HepG2 (cell line): ENCODE measurements at regions not wholly inside any gene's neighbourhood (a gene's known extent, or its start where the extent isn't known, plus 50 kb on each side); places are given as distances from the start of the nearest gene placed in this dataset.

Experiments used
- ATAC-seq: fragments of 200-7000 bp; cut with Tn5 transposase; 3 replicates; pipeline ENCODE4 v1.9.1; 2020; ENCODE audit warnings: mild to moderate bottlenecking, moderate library complexity
- BruUV-seq: library from RNA; stranded (reverse); fragments of 400-500 nt; replicated peaks from 2 replicates; lab custom pipeline; 2021; lab: Mats Ljungman, UMichigan
- CTCF ChIA-PET: fragments of 300-600 bp; formaldehyde crosslinking; extraction: SDS; loops from one replicate; lab custom pipeline; 2021; ENCODE audit warnings: low total read pairs, inconsistent platforms, low intra/inter-chr PET ratio; lab: Yijun Ruan, JAX
- POLR2A ChIA-PET: fragments of 350-600 bp; sonication (Branson Sonifier 250); formaldehyde crosslinking; loops from one replicate; lab custom pipeline; 2020; ENCODE audit warnings: antibody characterized with exemption, inconsistent platforms; lab: Yijun Ruan, JAX
- DNase-seq: peaks from one replicate; pipeline ENCODE4 v3.0.0-alpha.2; 2015; ENCODE audit warnings: low spot score
- FAIRE-seq: peaks from 3 replicates; lab custom pipeline; 2011; peaks lifted over from hg19 to GRCh38; lab: Jason Lieb, UNC
- H2AFZ ChIP-seq: one replicate; pipeline ENCODE4 v1.6.1; 2011; ENCODE audit warnings: low read length, inconsistent platforms
- H3K27ac ChIP-seq: fragments of 300-600 bp; 3 replicates; pipeline ENCODE4 v1.8.0; 2011; ENCODE audit warnings: mixed run types, mild to moderate bottlenecking, mixed read lengths, low read length, inconsistent platforms; ENCODE audit not compliant: insufficient read depth; ENCODE audit errors: extremely low read length
- H3K27me3 ChIP-seq, 2 experiments: fragments of 200-600 bp in 1 of 2; 2 replicates in 1 of 2; 3 replicates in 1 of 2; pipeline versions ENCODE4 v1.6.0 to v1.8.0; 2011; ENCODE audit warnings: low read length in 2 of 2, mild to moderate bottlenecking in 2 of 2, moderate library complexity in 2 of 2, inconsistent platforms in 1 of 2; ENCODE audit not compliant: insufficient read depth in 2 of 2, control insufficient read depth in 1 of 2
- H3K36me3 ChIP-seq, 2 experiments: fragments of 200-600 bp in 1 of 2; replicated peaks in 1 of 2; 2 replicates in 1 of 2; 3 replicates in 1 of 2; pipeline versions ENCODE4 v1.5.1 to v1.8.0; 2011; ENCODE audit warnings: low read length in 2 of 2, inconsistent platforms in 1 of 2; ENCODE audit not compliant: insufficient read depth in 2 of 2, control insufficient read depth in 1 of 2
- H3K4me1 ChIP-seq: 2 replicates; pipeline ENCODE4 v1.5.1; 2012; ENCODE audit warnings: low read length, inconsistent platforms; ENCODE audit not compliant: insufficient read depth
- H3K4me2 ChIP-seq: 2 replicates; pipeline ENCODE4 v1.6.0; 2011; ENCODE audit warnings: low read depth, low read length, inconsistent platforms
- H3K4me3 ChIP-seq, 3 experiments: fragments of 200-600 bp in 1 of 3; sonication (generic), shearing (Covaris generic) in 1 of 3; replicated peaks in 1 of 3; 2 replicates each; pipeline ENCODE4 v1.5.1; 2011 to 2016; ENCODE audit warnings: low read length in 3 of 3, inconsistent platforms in 2 of 3, low read depth in 2 of 3, mild to moderate bottlenecking in 2 of 3, control low read depth in 1 of 3, mixed read lengths in 1 of 3; ENCODE audit not compliant: insufficient read depth in 1 of 3
- H3K79me2 ChIP-seq: one replicate; pipeline ENCODE4 v1.6.1; 2011; ENCODE audit warnings: low read length, inconsistent platforms; ENCODE audit not compliant: insufficient read depth
- H3K9ac ChIP-seq: 2 replicates; pipeline ENCODE4 v1.6.0; 2011; ENCODE audit warnings: mild to moderate bottlenecking, low read depth, low read length, inconsistent platforms; ENCODE audit not compliant: insufficient read depth
- H3K9me3 ChIP-seq: 2 replicates; pipeline ENCODE4 v1.5.1; 2012; ENCODE audit warnings: mild to moderate bottlenecking, low read length
- H4K20me1 ChIP-seq: 2 replicates; pipeline ENCODE4 v1.6.0; 2011; ENCODE audit warnings: inconsistent platforms, mild to moderate bottlenecking, low read length, moderate library complexity; ENCODE audit not compliant: insufficient read depth
- ARID3A ChIP-seq: IDR thresholded peaks from 2 replicates; pipeline ENCODE4 v1.6.1; 2012; ENCODE audit warnings: low read depth, low read length, improper control_type of control experiment
- CREBL2 ChIP-seq: sonication (generic); formaldehyde crosslinking; IDR thresholded peaks from 2 replicates; pipeline ENCODE4 v1.8.1; 2023; ENCODE audit warnings: missing genetic modification reagents, mild to moderate bottlenecking, borderline replicate concordance
- DR1 ChIP-seq: sonication (generic); formaldehyde crosslinking; IDR thresholded peaks from 2 replicates; pipeline ENCODE4 v1.8.0; 2021; ENCODE audit warnings: mild to moderate bottlenecking, missing genetic modification reagents, inconsistent platforms
- HNRNPLL ChIP-seq: fragments of 200-400 bp; formaldehyde crosslinking; IDR thresholded peaks from 2 replicates; pipeline ENCODE4 v1.6.1; 2017; ENCODE audit warnings: mild to moderate bottlenecking, low read depth, low read length; ENCODE audit not compliant: poor library complexity, severe bottlenecking
- MLXIP ChIP-seq: sonication (generic); formaldehyde crosslinking; IDR thresholded peaks from 2 replicates; pipeline ENCODE4 v1.9.0; 2021; ENCODE audit warnings: missing genetic modification reagents, borderline replicate concordance
- RFX5 ChIP-seq: IDR thresholded peaks from 2 replicates; pipeline ENCODE4 v1.6.1; 2011; ENCODE audit warnings: low read depth, low read length, improper control_type of control experiment
- RXRA ChIP-seq: sonication (generic); formaldehyde crosslinking; IDR thresholded peaks from 2 replicates; pipeline ENCODE4 v1.5.1; 2020; ENCODE audit warnings: missing genetic modification reagents
- SIN3A ChIP-seq: IDR thresholded peaks from 2 replicates; pipeline ENCODE4 v1.6.1; 2011; ENCODE audit warnings: low read depth, mild to moderate bottlenecking, control low read depth, low read length, borderline replicate concordance
- ZBTB46 ChIP-seq: sonication (generic); formaldehyde crosslinking; IDR thresholded peaks from 2 replicates; pipeline ENCODE4 v1.4.0; 2020; ENCODE audit warnings: mild to moderate bottlenecking, missing genetic modification reagents, borderline replicate concordance
- ZFP36L1 ChIP-seq: sonication (generic); formaldehyde crosslinking; IDR thresholded peaks from 2 replicates; pipeline ENCODE4 v1.8.0; 2022; ENCODE audit warnings: mild to moderate bottlenecking, missing genetic modification reagents, moderate library complexity
- ZNF629 ChIP-seq: sonication (generic); formaldehyde crosslinking; conservative IDR thresholded peaks from 2 replicates; pipeline ENCODE4 v1.5.0; 2020; ENCODE audit warnings: missing genetic modification reagents
- WGBS: methylation state at CpG from one replicate; pipeline ENCODE4 v1.1.6; 2017; ENCODE audit warnings: low lambda C conversion rate; 5-methylcytosine and 5-hydroxymethylcytosine counted together
- in situ Hi-C: cut with HindIII; loops from 2 replicates; pipeline ENCODE4 v1.10.0; 2017; ENCODE audit warnings: low pct_unique_long_range_greater_than_20kb; ENCODE audit not compliant: extremely low pct_ligation_motif_present
- intact Hi-C: fragments of 100-400 bp; cut with micrococcal nuclease; formaldehyde crosslinking; loops from one replicate; pipeline ENCODE4 v1.10.0; 2022; ENCODE audit not compliant: unreplicated experiment

- intact Hi-C loops = no loop called here
- Histone ChIP-seq H4K20me1 (no peaks in the 10 kb centered on the region), H3K4me1 (no peaks in the 10 kb centered on the region), H3K36me3 (no peaks in the 10 kb centered on the region), H2AFZ (no peak overlapping the region), H3K27ac (no peak overlapping the region), H3K4me3 (no peak overlapping the region), H3K9me3 (no peaks in the 10 kb centered on the region), H3K4me2 (no peak overlapping the region), H3K9ac (no peak overlapping the region), H3K27me3 (peaks cover 13 to 65% of the 10 kb centered on the region in 2 experiments; a peak in 4 of 5 replicates), H3K79me2 (no peaks in the 10 kb centered on the region)
- in situ Hi-C loops = no loop called here
- ATAC-seq (no peak), FAIRE-seq (no peak), DNase-seq (no peak)
- no TSS peak for BruUV-seq
- ChIA-PET CTCF (no interaction called here), POLR2A (no interaction called here)
- WGBS = 37% methylated on average over 6 of the region's 6 CpGs
- TF ChIP-seq CREBL2 (CRISPR knock-in tag) (no peak), ARID3A (no peak), RXRA (no peak), ZNF629 (CRISPR knock-in tag) (peak; percentile 41; the same call in 1 of the 2 replicates)
These were observed 55.1 kb upstream of the SLC66A3 start for GRCh38 chr2:11100130-11100529.

- ATAC-seq = no peak
- H3K9me3 ChIP-seq = no peaks in the 10 kb centered on the region
- no peak overlapping the region for H3K4me2 ChIP-seq
- no peak for DNase-seq
- peaks cover 13 to 68% of the 10 kb centered on the region in 2 experiments; a peak in 4 of 5 replicates for H3K27me3 ChIP-seq
- FAIRE-seq = no peak
- no peak overlapping the region for H3K9ac ChIP-seq
- H3K36me3 ChIP-seq = no peaks in the 10 kb centered on the region
- H4K20me1 ChIP-seq = no peaks in the 10 kb centered on the region
- 57% methylated on average over 3 of the region's 6 CpGs for WGBS
- BruUV-seq = no TSS peak
- CTCF ChIA-PET = no interaction called here
- no peak overlapping the region for H3K27ac ChIP-seq
- no peaks in the 10 kb centered on the region for H3K79me2 ChIP-seq
- H2AFZ ChIP-seq = no peak overlapping the region
- intact Hi-C loops (no loop called here), in situ Hi-C loops (no loop called here)
- no peak overlapping the region for H3K4me3 ChIP-seq
- POLR2A ChIA-PET = no interaction called here
- no peaks in the 10 kb centered on the region for H3K4me1 ChIP-seq
- no peak for TF ChIP-seq ZBTB46 (CRISPR knock-in tag)
- TF ChIP-seq HNRNPLL = no peak
- no peak for TF ChIP-seq RFX5
- no peak for TF ChIP-seq SIN3A
- no peak for TF ChIP-seq MLXIP
- no peak for TF ChIP-seq ZFP36L1 (CRISPR knock-in tag)
- no peak for TF ChIP-seq DR1 (CRISPR knock-in tag)
These were observed 54.3 kb upstream of the SLC66A3 start for GRCh38 chr2:11100976-11101375.
